ENCODE measurements at regions not wholly inside any gene's neighbourhood (a gene's known extent, or its start where the extent isn't known, plus 50 kb on each side); places are given as distances from the start of the nearest gene placed in this dataset.

GRCh38 chr10:44760513-44760912 is 150.6 kb upstream of the TMEM72 start:
- TF ChIP-seq, protein P1, sequence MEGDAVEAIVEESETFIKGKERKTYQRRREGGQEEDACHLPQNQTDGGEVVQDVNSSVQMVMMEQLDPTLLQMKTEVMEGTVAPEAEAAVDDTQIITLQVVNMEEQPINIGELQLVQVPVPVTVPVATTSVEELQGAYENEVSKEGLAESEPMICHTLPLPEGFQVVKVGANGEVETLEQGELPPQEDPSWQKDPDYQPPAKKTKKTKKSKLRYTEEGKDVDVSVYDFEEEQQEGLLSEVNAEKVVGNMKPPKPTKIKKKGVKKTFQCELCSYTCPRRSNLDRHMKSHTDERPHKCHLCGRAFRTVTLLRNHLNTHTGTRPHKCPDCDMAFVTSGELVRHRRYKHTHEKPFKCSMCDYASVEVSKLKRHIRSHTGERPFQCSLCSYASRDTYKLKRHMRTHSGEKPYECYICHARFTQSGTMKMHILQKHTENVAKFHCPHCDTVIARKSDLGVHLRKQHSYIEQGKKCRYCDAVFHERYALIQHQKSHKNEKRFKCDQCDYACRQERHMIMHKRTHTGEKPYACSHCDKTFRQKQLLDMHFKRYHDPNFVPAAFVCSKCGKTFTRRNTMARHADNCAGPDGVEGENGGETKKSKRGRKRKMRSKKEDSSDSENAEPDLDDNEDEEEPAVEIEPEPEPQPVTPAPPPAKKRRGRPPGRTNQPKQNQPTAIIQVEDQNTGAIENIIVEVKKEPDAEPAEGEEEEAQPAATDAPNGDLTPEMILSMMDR (conservative IDR thresholded peaks at IDR 0.05): no peak
- TF ChIP-seq EZH2 (IDR thresholded peaks at IDR 0.05; ENCODE audit: low read depth): no peak
- CTCF ChIA-PET: no interaction called here

GRCh38 chr10:44761076-44761475 is 150.1 kb upstream of the TMEM72 start:
- intact Hi-C loops (cut with micrococcal nuclease; ENCODE audit: unreplicated experiment): no loop called here
- Histone ChIP-seq H3K36me3 (ENCODE audit: low read depth) (no peaks in the 10 kb centered on the region), H3K4me2 (no peak overlapping the region), H3K4me3 (no peak overlapping the region), H3K27me3 (ENCODE audit: insufficient read depth, low read depth) (peaks cover 14% of the 10 kb centered on the region; the same call in 1 of the 2 replicates), H4K20me1 (ENCODE audit: insufficient read depth) (no peaks in the 10 kb centered on the region), H2AFZ (no peak overlapping the region), H3K4me1 (replicated peaks; ENCODE audit: insufficient read depth) (no peaks in the 10 kb centered on the region), H3K27ac (no peak overlapping the region), H3K79me2 (ENCODE audit: low read depth) (no peaks in the 10 kb centered on the region), H3K9me2 (ENCODE audit: insufficient read depth) (no peaks in the 10 kb centered on the region), H3F3A (ENCODE audit: insufficient read depth, low read depth) (no peaks in the 10 kb centered on the region), H3K9me3 (ENCODE audit: insufficient read depth, low read depth) (no peaks in the 10 kb centered on the region)
- BruUV-seq (replicated peaks): no TSS peak
- DNase-seq: no peak
- TF ChIP-seq EZH2 (IDR thresholded peaks at IDR 0.05; ENCODE audit: low read depth): no peak
- TF ChIP-seq, protein P1 (conservative IDR thresholded peaks at IDR 0.05): no peak
- POLR2A ChIA-PET (ENCODE audit: unreplicated experiment): no interaction called here
- CTCF ChIA-PET: no interaction called here

More at GRCh38 chr10:44760513-44760912, 150.6 kb upstream of the TMEM72 start:
- Histone ChIP-seq H3K27me3 (ENCODE audit: insufficient read depth, low read depth) (peaks cover 14% of the 10 kb centered on the region; the same call in 1 of the 2 replicates), H3K4me2 (no peak overlapping the region), H3K27ac (no peak overlapping the region), H3K79me2 (ENCODE audit: low read depth) (no peaks in the 10 kb centered on the region), H3K4me3 (no peak overlapping the region), H2AFZ (no peak overlapping the region), H4K20me1 (ENCODE audit: insufficient read depth) (no peaks in the 10 kb centered on the region), H3F3A (ENCODE audit: insufficient read depth, low read depth) (no peaks in the 10 kb centered on the region), H3K36me3 (ENCODE audit: low read depth) (no peaks in the 10 kb centered on the region), H3K4me1 (replicated peaks; ENCODE audit: insufficient read depth) (no peaks in the 10 kb centered on the region), H3K9me3 (ENCODE audit: insufficient read depth, low read depth) (no peaks in the 10 kb centered on the region), H3K9me2 (ENCODE audit: insufficient read depth) (no peaks in the 10 kb centered on the region)
- intact Hi-C loops (cut with micrococcal nuclease; ENCODE audit: unreplicated experiment): no loop called here
- POLR2A ChIA-PET (ENCODE audit: unreplicated experiment): no interaction called here
- DNase-seq: no peak
- BruUV-seq (replicated peaks): no TSS peak

DNA sequence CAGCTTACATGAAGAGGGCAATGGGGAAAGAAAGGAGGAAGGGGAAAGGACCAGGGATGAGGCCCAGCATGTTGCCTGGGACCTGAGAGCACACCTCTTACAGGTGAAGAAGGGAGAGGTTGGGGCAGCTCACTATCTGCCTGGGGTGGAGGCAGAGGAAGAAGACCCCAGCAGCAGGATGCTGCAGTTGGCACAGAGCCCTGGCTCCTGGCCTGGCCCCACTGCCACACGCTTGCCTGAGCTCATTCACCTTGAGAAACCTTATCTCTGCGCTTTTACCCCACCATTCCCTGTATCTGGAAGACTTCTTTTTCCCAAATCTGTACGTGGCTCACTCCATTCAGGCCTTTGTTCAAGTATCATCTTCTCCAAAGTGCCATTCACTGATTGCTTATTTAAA is 147.8 kb upstream of the TMEM72 start:
- Histone ChIP-seq H3K27ac (no peak overlapping the region), H3F3A (ENCODE audit: insufficient read depth, low read depth) (no peaks in the 10 kb centered on the region), H3K4me2 (no peak overlapping the region), H3K27me3 (ENCODE audit: insufficient read depth, low read depth) (peaks cover 14% of the 10 kb centered on the region; the same call in 1 of the 2 replicates), H3K79me2 (ENCODE audit: low read depth) (no peaks in the 10 kb centered on the region), H4K20me1 (ENCODE audit: insufficient read depth) (no peaks in the 10 kb centered on the region), H3K9me2 (ENCODE audit: insufficient read depth) (no peaks in the 10 kb centered on the region), H2AFZ (no peak overlapping the region), H3K4me1 (replicated peaks; ENCODE audit: insufficient read depth) (no peaks in the 10 kb centered on the region), H3K4me3 (no peak overlapping the region), H3K9me3 (ENCODE audit: insufficient read depth, low read depth) (no peaks in the 10 kb centered on the region), H3K36me3 (ENCODE audit: low read depth) (no peaks in the 10 kb centered on the region)
- no peak for TF ChIP-seq EZH2 (IDR thresholded peaks at IDR 0.05; ENCODE audit: low read depth)
- TF ChIP-seq, protein P1 (conservative IDR thresholded peaks at IDR 0.05): no peak
- DNase-seq: no peak
- ChIA-PET POLR2A (ENCODE audit: unreplicated experiment) (no interaction called here), CTCF (no interaction called here)
- no TSS peak for BruUV-seq (replicated peaks)
- intact Hi-C loops (cut with micrococcal nuclease; ENCODE audit: unreplicated experiment): no loop called here

Data from PC-9 (cell line).